H1 (cell line): ENCODE measurements at regions not wholly inside any gene's neighbourhood (a gene's known extent, or its start where the extent isn't known, plus 50 kb on each side); places are given as distances from the start of the nearest gene placed in this dataset.

ENCODE experiments used
- ATF3 ChIP-seq: IDR thresholded peaks from 2 replicates; pipeline ENCODE4 v1.6.1; 2011; ENCODE audit warnings: low read depth, mild to moderate bottlenecking, low read length; ENCODE audit not compliant: insufficient read depth
- CTCF ChIP-seq, 3 experiments: IDR thresholded peaks; 1 replicate in 2 of 3; 2 replicates in 1 of 3; pipeline versions ENCODE4 v1.5.1 to v1.6.1; 2011; ENCODE audit warnings: low read length in 3 of 3, mild to moderate bottlenecking in 3 of 3, inconsistent platforms in 2 of 3, low read depth in 1 of 3, moderate library complexity in 1 of 3; ENCODE audit not compliant: insufficient read depth in 1 of 3; ENCODE audit errors: control extremely low read depth in 1 of 3
- POLR2A ChIP-seq, 2 experiments: IDR thresholded peaks; 1 replicate in 1 of 2; 2 replicates in 1 of 2; pipeline ENCODE4 v1.6.1; 2011; ENCODE audit warnings: low read depth in 2 of 2, low read length in 2 of 2, mild to moderate bottlenecking in 2 of 2; ENCODE audit errors: control extremely low read depth in 1 of 2
- RBBP5 ChIP-seq: IDR thresholded peaks from 2 replicates; pipeline ENCODE4 v1.7.1; 2012; ENCODE audit warnings: low read depth, mild to moderate bottlenecking, inconsistent platforms, low read length, moderate library complexity, borderline replicate concordance
- SIN3A ChIP-seq, 2 experiments: IDR thresholded peaks in 1 of 2; conservative IDR thresholded peaks in 1 of 2; 2 replicates each; pipeline ENCODE4 v1.6.1; 2011 to 2012; ENCODE audit warnings: low read length in 2 of 2, improper control_type of control experiment in 1 of 2, low read depth in 1 of 2, mild to moderate bottlenecking in 1 of 2

DNA sequence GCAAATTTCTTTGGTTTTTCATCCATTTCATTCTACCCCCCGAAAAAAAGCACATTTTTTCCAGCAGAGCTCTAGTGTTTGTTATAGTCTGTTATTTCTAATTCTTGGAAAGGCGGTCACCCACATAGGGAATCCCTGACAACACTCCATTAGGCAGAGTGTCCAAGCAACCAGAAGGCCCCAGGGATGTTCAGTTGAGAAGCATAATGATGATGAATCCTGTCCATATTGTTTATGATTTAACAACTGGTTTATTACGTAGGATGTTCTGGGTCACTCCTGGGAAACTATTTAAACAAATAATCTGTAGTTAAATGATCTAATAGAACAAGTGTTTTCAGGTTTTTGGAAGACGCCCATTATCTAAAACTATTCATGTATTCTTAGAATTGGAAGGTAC lies 388.7 kb downstream of the TNS1 start:
- no peak for TF ChIP-seq SIN3A (conservative IDR thresholded peaks at IDR 0.05 in 1 of 2, IDR thresholded peaks at IDR 0.05 in 1 of 2; ENCODE audit: low read depth in 1 of 2, low read length in 2 of 2)
- TF ChIP-seq POLR2A (IDR thresholded peaks at IDR 0.05; ENCODE audit: control extremely low read depth in 1 of 2, low read depth in 2 of 2, low read length in 2 of 2) = no peak
- no peak for TF ChIP-seq RBBP5
- TF ChIP-seq ATF3 = no peak
- no peak for TF ChIP-seq CTCF (IDR thresholded peaks at IDR 0.05; ENCODE audit: control extremely low read depth in 1 of 3, insufficient read depth in 1 of 3, low read depth in 1 of 3, low read length in 3 of 3)
